Memory B cell (primary cell): ENCODE measurements at regions not wholly inside any gene's neighbourhood (a gene's known extent, or its start where the extent isn't known, plus 50 kb on each side); places are given as distances from the start of the nearest gene placed in this dataset.
"Not testable (repeated sequence)": the region's sequence is repeated elsewhere in the genome, so short reads cannot be mapped to it uniquely, and the experiment has no call there.

Experiments used
- ATAC-seq: fragments of 150-1000 bp; cut with Tn5 transposase; 2 replicates; pipeline ENCODE4 v1.10.0; 2021; ENCODE audit warnings: low read depth, mild to moderate bottlenecking, moderate library complexity
- DNase-seq, 2 donors: peaks; one replicate each; pipeline ENCODE4 v3.0.0; 2022; ENCODE audit warnings: low spot score in 2 of 2
- H3K27ac Mint-ChIP-seq: one replicate; pipeline ENCODE4 v1.8.0; 2022; ENCODE audit warnings: mild to moderate bottlenecking, moderate library complexity, mixed read lengths
- H3K27me3 Mint-ChIP-seq: one replicate; pipeline ENCODE4 v1.8.0; 2022; ENCODE audit warnings: mixed read lengths
- H3K36me3 Mint-ChIP-seq: one replicate; pipeline ENCODE4 v1.8.0; 2022; ENCODE audit warnings: mild to moderate bottlenecking, mixed read lengths
- H3K4me1 Mint-ChIP-seq: one replicate; pipeline ENCODE4 v1.8.0; 2022; ENCODE audit warnings: mixed read lengths
- H3K4me3 Mint-ChIP-seq: one replicate; pipeline ENCODE4 v1.8.0; 2022; ENCODE audit warnings: mild to moderate bottlenecking, moderate library complexity, mixed read lengths
- H3K9me3 Mint-ChIP-seq: one replicate; pipeline ENCODE4 v1.8.0; 2022; ENCODE audit warnings: mixed read lengths

GRCh38 chr12:115869604-115870003 is 407.9 kb downstream of the MED13L start:
- H3K9me3 Mint-ChIP-seq, result peaks cover 4% of the 10 kb centered on the region
- H3K27me3 Mint-ChIP-seq, result peaks cover 16% of the 10 kb centered on the region
- no peak overlapping the region for H3K4me3 Mint-ChIP-seq
- H3K36me3 Mint-ChIP-seq, result no peaks in the 10 kb centered on the region
- ATAC-seq (no peak), DNase-seq (no peak)
- no peak overlapping the region for H3K27ac Mint-ChIP-seq
- H3K4me1 Mint-ChIP-seq, result no peaks in the 10 kb centered on the region

- Mint-ChIP-seq H3K27me3 (peaks cover 11% of the 10 kb centered on the region), H3K27ac (no peak overlapping the region), H3K9me3 (peaks cover 2% of the 10 kb centered on the region), H3K4me1 (no peaks in the 10 kb centered on the region), H3K4me3 (no peak overlapping the region), H3K36me3 (no peaks in the 10 kb centered on the region)
- no peak for ATAC-seq
- DNase-seq, result no peak
Observed at GRCh38 chr12:115868624-115869023, 408.9 kb downstream of the MED13L start.

- Mint-ChIP-seq H3K27me3 (peaks cover 9% of the 10 kb centered on the region), H3K4me3 (no peak overlapping the region), H3K4me1 (no peaks in the 10 kb centered on the region), H3K27ac (no peak overlapping the region), H3K9me3 (no peaks in the 10 kb centered on the region), H3K36me3 (no peaks in the 10 kb centered on the region)
- ATAC-seq (no peak), DNase-seq (no peak)
Observed at GRCh38 chr12:115867854-115868253, 409.6 kb downstream of the MED13L start.

GRCh38 chr12:115866909-115867525 is 410.5 kb downstream of the MED13L start:
- Mint-ChIP-seq H3K36me3 (no peaks in the 10 kb centered on the region), H3K9me3 (no peaks in the 10 kb centered on the region), H3K27ac (no peak overlapping the region), H3K4me3 (no peak overlapping the region), H3K4me1 (no peaks in the 10 kb centered on the region), H3K27me3 (peaks cover 9% of the 10 kb centered on the region)
- ATAC-seq (no peak), DNase-seq (no peak)

- H3K36me3 Mint-ChIP-seq, H3K9me3 Mint-ChIP-seq, ATAC-seq, H3K27ac Mint-ChIP-seq, DNase-seq, H3K4me1 Mint-ChIP-seq, H3K4me3 Mint-ChIP-seq: not testable (repeated sequence)
- peaks cover 11% of the 10 kb centered on the region for H3K27me3 Mint-ChIP-seq
Observed at GRCh38 chr12:115866281-115866680, 411.2 kb downstream of the MED13L start.

- ATAC-seq (no peak), DNase-seq (no peak)
- Mint-ChIP-seq H3K4me1 (no peaks in the 10 kb centered on the region), H3K36me3 (no peaks in the 10 kb centered on the region), H3K27me3 (peaks cover 8% of the 10 kb centered on the region), H3K4me3 (no peak overlapping the region), H3K27ac (no peak overlapping the region), H3K9me3 (no peaks in the 10 kb centered on the region)
Observed at GRCh38 chr12:115864396-115864795, 413.1 kb downstream of the MED13L start.

- no peak for DNase-seq
- no peak overlapping the region for H3K4me3 Mint-ChIP-seq
- H3K4me1 Mint-ChIP-seq, result no peaks in the 10 kb centered on the region
- peaks cover 12% of the 10 kb centered on the region for H3K27me3 Mint-ChIP-seq
- no peaks in the 10 kb centered on the region for H3K36me3 Mint-ChIP-seq
- H3K27ac Mint-ChIP-seq, result no peak overlapping the region
- H3K9me3 Mint-ChIP-seq, result no peaks in the 10 kb centered on the region
- ATAC-seq, result no peak
Observed at GRCh38 chr12:115860619-115861018, 416.9 kb downstream of the MED13L start.

GRCh38 chr12:115859231-115859630 is 418.3 kb downstream of the MED13L start:
- Mint-ChIP-seq H3K27ac (no peak overlapping the region), H3K9me3 (no peaks in the 10 kb centered on the region), H3K27me3 (peaks cover 12% of the 10 kb centered on the region), H3K4me3 (no peak overlapping the region), H3K4me1 (no peaks in the 10 kb centered on the region), H3K36me3 (no peaks in the 10 kb centered on the region)
- DNase-seq (no peak), ATAC-seq (no peak)

GRCh38 chr12:115857923-115858322 is 419.6 kb downstream of the MED13L start:
- Mint-ChIP-seq H3K36me3 (no peaks in the 10 kb centered on the region), H3K4me3 (no peak overlapping the region), H3K9me3 (no peaks in the 10 kb centered on the region), H3K4me1 (no peaks in the 10 kb centered on the region), H3K27me3 (peaks cover 12% of the 10 kb centered on the region), H3K27ac (no peak overlapping the region)
- DNase-seq, result no peak
- no peak for ATAC-seq

GRCh38 chr12:115857160-115857920 is 420.2 kb downstream of the MED13L start:
- ATAC-seq, result no peak
- Mint-ChIP-seq H3K9me3 (no peaks in the 10 kb centered on the region), H3K27me3 (peaks cover 12% of the 10 kb centered on the region), H3K4me3 (no peak overlapping the region), H3K36me3 (no peaks in the 10 kb centered on the region), H3K4me1 (no peaks in the 10 kb centered on the region), H3K27ac (no peak overlapping the region)
- no peak for DNase-seq

- Mint-ChIP-seq H3K27ac (no peak overlapping the region), H3K9me3 (peaks cover 2% of the 10 kb centered on the region), H3K4me1 (no peaks in the 10 kb centered on the region), H3K27me3 (peaks cover 2% of the 10 kb centered on the region), H3K4me3 (no peak overlapping the region), H3K36me3 (no peaks in the 10 kb centered on the region)
- no peak for DNase-seq
- no peak for ATAC-seq
Observed at GRCh38 chr12:115852054-115852453, 425.4 kb downstream of the MED13L start.

- H3K4me1 Mint-ChIP-seq, result no peaks in the 10 kb centered on the region
Observed at GRCh38 chr12:115850957-115851356, 426.5 kb downstream of the MED13L start.

GRCh38 chr12:115849262-115849943 is 428.1 kb downstream of the MED13L start:
- DNase-seq (no peak), ATAC-seq (no peak)
- Mint-ChIP-seq H3K4me1 (no peaks in the 10 kb centered on the region), H3K27ac (no peak overlapping the region), H3K27me3 (peaks cover 5% of the 10 kb centered on the region), H3K9me3 (peaks cover 5% of the 10 kb centered on the region), H3K36me3 (no peaks in the 10 kb centered on the region), H3K4me3 (no peak overlapping the region)

More at GRCh38 chr12:115850957-115851356, 426.5 kb downstream of the MED13L start:
- Mint-ChIP-seq H3K27me3 (peaks cover 2% of the 10 kb centered on the region), H3K36me3 (no peaks in the 10 kb centered on the region), H3K9me3 (peaks cover 2% of the 10 kb centered on the region), H3K4me3 (no peak overlapping the region), H3K27ac (no peak overlapping the region)
- DNase-seq (no peak), ATAC-seq (no peak)

GRCh38 chr12:115847398-115847797 is 430.1 kb downstream of the MED13L start:
- no peak overlapping the region for H3K27ac Mint-ChIP-seq
- peaks cover 8% of the 10 kb centered on the region for H3K27me3 Mint-ChIP-seq
- no peak overlapping the region for H3K4me3 Mint-ChIP-seq
- DNase-seq (no peak), ATAC-seq (no peak)
- peaks cover 5% of the 10 kb centered on the region for H3K9me3 Mint-ChIP-seq
- no peaks in the 10 kb centered on the region for H3K4me1 Mint-ChIP-seq
- no peaks in the 10 kb centered on the region for H3K36me3 Mint-ChIP-seq
